DMS53 (cell line): ENCODE measurements at regions not wholly inside any gene's neighbourhood (a gene's known extent, or its start where the extent isn't known, plus 50 kb on each side); places are given as distances from the start of the nearest gene placed in this dataset.
A peak's percentile ranks its signal among the peaks of the same experiment; 100 is the strongest.

Source experiments
- DNase-seq: peaks from one replicate; lab custom pipeline; 2025; lab: John Stamatoyannopoulos, UW

- DNase-seq: no peak
These were observed 521.2 kb downstream of the SHQ1 start for GRCh38 chr3:72327008-72327407.

GRCh38 chr3:72324253-72324811 is 523.9 kb downstream of the SHQ1 start:
- no peak for DNase-seq

- no peak for DNase-seq
These were observed 524.5 kb downstream of the SHQ1 start for GRCh38 chr3:72323773-72324172.

DNA sequence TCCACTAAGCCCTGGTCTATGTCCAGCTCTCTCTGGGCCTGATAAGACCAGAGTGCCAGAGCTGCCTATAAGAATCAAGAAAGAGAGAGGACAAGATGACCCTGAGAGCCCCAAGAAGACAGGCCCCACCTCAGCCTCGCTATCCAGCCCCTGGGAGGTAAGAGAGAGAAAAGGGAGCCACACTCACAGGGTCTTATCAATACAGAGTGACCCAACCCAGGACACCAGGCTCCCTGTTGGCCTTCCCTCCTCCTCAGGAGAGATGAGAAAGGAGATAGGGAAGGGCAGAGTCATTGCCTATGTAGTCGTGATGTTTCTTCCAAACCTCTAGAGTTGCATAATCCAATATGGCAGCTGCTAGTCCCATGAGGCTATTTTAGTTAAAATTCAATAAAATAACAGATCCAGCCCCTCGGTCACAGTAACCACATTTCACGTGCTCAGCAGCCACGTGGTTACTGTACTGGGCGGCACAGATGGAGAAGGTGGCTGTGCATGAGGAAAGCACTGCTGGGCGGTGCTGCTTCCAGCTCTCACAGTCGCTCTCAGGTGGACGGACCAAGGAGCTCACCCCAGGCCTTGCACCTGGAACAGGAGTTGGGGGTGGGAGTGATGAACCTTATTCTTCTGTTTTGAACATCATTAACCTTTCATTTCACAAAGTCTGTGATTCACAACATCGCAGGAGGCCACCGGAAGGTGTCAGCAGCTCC is 525.8 kb downstream of the SHQ1 start:
- no peak for DNase-seq

- no peak for DNase-seq
These were observed 527.3 kb downstream of the SHQ1 start for GRCh38 chr3:72320955-72321303.

- DNase-seq: no peak
These were observed 527.9 kb downstream of the SHQ1 start for GRCh38 chr3:72320095-72320954.

DNA sequence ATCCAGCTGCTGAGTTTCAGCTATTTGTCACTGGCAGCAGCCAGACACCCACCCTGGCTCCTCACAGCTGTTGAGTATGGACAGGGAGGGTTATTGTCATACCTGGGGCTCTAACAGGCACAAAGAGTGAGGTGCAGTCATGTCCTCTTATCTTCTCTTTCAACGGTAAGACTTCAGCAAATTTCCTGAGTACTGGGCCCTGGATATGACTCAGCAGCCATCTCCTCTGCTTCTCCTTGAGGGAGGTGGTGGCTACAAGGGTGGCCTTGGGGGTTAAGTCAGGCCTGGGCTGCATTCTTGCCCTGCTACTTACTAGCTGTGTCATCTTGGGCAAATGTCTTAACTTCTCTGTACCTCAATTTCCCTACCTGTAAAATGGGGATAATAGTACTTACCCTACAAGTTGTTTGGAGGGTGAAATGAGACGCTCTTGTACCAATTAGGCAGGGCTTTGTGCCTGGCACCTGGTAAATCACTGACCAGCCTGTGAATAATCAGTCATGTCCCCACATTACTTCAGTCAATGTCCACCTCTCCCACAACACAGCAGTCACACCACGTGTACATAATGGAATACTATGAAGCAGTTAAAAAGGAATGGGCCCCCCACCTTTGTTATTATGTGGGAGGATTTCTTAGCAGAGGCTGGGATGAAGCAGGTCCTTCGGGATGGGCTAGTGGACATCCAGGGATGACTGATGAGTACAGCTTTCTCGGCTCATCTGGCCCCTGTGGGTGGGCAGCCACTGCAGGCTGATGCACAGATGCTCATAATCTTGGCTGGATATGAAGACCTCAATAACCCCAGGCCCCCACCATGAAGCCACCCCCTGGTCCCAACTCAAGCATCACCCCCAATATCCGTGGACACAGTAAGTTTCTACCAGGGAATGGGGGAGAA is 528.8 kb downstream of the SHQ1 start:
- no peak for DNase-seq

- DNase-seq: no peak
These were observed 529.6 kb downstream of the SHQ1 start for GRCh38 chr3:72318504-72319193.

- no peak for DNase-seq
These were observed 530.8 kb downstream of the SHQ1 start for GRCh38 chr3:72317491-72317890.

GRCh38 chr3:72316501-72317279 is 531.6 kb downstream of the SHQ1 start:
- no peak for DNase-seq

DNA sequence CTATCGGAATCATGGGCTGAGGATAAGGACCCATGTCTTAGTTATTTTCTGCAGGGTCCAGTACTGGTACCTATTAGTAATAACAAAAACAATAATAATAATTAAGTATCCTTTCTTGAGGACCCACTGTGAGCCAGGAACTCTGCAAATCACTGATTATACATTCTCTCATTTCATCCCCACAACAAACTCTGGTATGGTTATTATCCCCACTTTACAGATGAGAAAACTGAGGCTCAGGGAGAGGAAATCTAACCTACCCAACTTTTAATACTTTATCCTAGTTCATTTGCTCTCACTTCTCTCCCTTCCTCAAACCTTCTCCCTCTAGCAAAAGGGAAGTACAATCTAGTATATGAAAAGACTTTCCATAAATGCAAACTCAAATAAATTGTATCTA is 528.4 kb upstream of the PROK2 start:
- no peak for DNase-seq

- no peak for DNase-seq
These were observed 527.4 kb upstream of the PROK2 start for GRCh38 chr3:72312339-72312738.

DNA sequence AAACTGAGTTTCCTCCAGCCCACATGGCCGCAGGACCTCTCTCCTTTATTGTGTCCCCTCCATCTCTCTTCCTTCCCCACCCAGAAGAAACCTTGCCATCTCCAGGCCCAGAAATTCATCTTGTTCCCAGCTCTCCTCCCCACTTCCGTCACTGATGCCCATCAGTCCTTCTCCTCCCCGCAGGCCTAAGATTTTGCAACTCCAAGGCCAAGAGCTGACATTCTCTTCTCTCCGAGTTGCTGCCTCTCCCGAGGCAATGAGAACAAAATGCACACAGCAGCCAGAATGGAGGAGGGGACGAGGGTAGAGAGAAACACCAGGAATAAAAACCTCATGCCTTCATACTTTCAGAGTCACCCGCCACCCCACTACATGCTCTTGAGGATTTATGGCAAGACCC is 526.5 kb upstream of the PROK2 start:
- DNase-seq: no peak

- DNase-seq: peak; percentile 48
These were observed 525.8 kb upstream of the PROK2 start for GRCh38 chr3:72310419-72311380.

DNA sequence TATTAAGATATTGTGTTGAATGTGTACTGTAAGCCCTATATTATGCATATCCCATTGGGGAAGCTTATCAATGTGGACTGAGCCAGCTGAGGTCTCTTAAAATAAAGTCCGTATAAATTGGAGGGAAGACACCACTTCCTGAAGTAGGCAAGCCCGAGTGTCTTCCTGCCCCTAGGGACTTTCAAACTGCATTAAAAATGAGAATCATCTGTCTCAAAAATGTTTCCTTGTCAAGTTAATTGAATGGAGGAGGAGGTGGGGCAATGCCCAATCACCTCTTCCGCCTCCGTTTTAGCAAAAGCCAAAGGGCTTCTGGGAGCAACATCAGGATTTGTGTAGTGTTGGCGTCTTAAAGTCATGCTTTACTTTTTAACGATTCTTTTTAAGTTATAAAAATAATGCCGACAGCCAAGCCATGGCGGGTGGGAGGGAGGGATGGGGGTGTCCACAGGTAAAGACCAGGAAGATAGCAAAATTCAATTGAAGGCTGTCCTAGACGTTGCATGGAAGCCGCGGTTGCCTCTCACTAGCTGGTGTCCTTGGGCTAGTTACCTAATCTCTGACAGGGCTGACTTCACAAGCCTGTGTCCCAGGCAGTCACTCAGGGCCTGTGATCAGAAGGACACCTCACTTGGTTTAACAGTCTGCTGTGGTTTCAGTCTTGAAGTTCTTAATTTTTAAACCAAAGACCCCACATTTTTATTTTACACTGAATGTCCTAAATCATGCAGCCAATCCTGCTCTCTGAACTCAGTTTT is 524.9 kb upstream of the PROK2 start:
- DNase-seq: no peak

DNA sequence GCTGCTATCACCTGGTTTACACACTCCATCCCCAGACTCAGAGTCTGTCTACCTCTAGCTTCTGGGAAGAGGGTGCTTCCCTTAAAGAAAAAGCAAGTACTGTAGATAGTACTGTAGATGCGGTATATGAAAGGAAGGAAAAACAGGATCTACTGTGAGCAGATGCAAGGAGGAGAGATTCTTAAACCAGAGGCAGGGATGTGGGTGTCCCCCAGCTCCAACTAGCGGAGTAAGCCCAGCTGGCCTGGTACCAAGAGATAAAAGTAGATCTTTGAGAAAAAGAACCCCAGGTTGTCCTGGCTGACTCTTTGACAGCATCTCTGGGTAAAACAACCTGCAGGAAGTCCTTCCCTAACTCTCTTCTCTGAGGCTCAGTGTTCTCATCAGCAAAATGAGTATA is 523.7 kb upstream of the PROK2 start:
- no peak for DNase-seq

DNA sequence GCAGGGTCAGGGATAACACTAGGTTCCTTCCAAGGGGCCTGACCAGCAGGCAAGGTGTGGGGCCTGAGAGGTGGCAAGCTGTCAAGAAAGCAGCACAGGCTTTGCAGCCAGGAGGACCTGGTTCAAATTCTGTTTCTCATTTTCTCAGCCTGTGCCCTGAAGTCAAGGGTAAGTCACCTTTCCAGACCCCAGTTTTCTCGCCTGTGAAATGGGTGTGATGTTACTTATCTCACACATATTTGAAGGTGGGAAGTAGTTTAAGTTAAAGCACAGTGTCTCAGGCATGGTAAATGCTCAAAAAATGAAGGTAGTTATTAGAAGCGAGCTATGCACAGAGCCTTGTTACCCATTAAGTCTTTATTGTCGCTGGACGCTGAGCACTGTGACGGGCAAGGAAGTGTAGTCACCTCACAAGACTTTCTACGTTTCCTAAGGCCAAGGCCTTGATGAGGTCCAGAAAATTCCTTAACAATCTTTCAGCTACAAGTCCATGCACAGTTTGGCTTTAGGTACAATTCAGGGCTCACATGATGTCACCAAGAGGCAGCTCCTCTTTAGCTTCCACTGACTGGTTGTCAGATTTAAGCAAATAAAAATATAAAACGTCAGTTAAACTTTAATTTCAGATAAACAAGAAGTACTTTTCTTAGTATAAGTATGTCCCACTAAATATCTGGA is 522.6 kb upstream of the PROK2 start:
- no peak for DNase-seq

- DNase-seq: peak; percentile 45
These were observed 521.9 kb upstream of the PROK2 start for GRCh38 chr3:72306800-72307341.
